Bronchial epithelial cell (primary cell): ENCODE measurements at regions not wholly inside any gene's neighbourhood (a gene's known extent, or its start where the extent isn't known, plus 50 kb on each side); places are given as distances from the start of the nearest gene placed in this dataset.

Source experiments
- DNase-seq: peaks from one replicate; pipeline ENCODE4 v3.0.0-alpha.2; 2010; ENCODE audit warnings: low read depth
- FAIRE-seq: peaks from 2 replicates; lab custom pipeline; 2011; peaks lifted over from hg19 to GRCh38; lab: Jason Lieb, UNC
- H3K27me3 ChIP-seq: 2 replicates; pipeline ENCODE4 v1.5.1; 2011; ENCODE audit warnings: low read length; ENCODE audit not compliant: control insufficient read depth, insufficient read depth
- H3K36me3 ChIP-seq: 2 replicates; pipeline ENCODE4 v1.5.1; 2011; ENCODE audit warnings: low read length; ENCODE audit not compliant: control insufficient read depth, insufficient read depth
- H3K4me3 ChIP-seq: 2 replicates; pipeline ENCODE4 v1.5.1; 2011; ENCODE audit warnings: mild to moderate bottlenecking, low read depth, low read length, control low read depth
- CTCF ChIP-seq: IDR thresholded peaks from 2 replicates; pipeline ENCODE4 v1.5.1; 2011; ENCODE audit warnings: mild to moderate bottlenecking, moderate library complexity, low read length, control low read depth, inconsistent platforms; ENCODE audit not compliant: insufficient read depth, severe bottlenecking

DNA sequence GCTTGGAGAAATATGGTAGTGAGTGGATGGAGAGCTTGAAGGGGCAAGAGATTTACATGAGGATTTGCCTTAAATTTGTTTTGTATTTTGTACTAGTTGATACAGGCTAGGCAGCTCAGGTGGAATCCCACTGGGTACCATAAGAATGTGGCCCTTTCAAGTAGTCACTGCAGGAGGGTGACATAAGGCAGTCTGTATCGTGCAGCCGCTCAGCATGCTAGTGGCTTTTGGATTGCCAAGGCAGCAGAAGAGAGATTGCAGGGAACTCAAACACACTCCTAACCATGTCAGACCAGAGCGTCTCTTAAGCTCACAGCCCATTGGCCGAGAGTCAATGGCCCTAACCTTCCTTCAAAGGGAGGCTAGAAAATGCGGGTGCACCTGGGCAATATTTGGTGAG is 420.0 kb downstream of the ADGRL2 start:
- DNase-seq (no peak), FAIRE-seq (no peak)
- H3K27me3 ChIP-seq = no peaks in the 10 kb centered on the region
- no peak overlapping the region for H3K4me3 ChIP-seq
- no peak for TF ChIP-seq CTCF
- H3K36me3 ChIP-seq = no peaks in the 10 kb centered on the region

GRCh38 chr1:82219841-82220240 is 419.1 kb downstream of the ADGRL2 start:
- Histone ChIP-seq H3K27me3 (no peaks in the 10 kb centered on the region), H3K36me3 (no peaks in the 10 kb centered on the region), H3K4me3 (no peak overlapping the region)
- no peak for TF ChIP-seq CTCF
- DNase-seq (no peak), FAIRE-seq (no peak)

GRCh38 chr1:82218846-82219245 is 418.1 kb downstream of the ADGRL2 start:
- no peaks in the 10 kb centered on the region for H3K27me3 ChIP-seq
- no peak overlapping the region for H3K4me3 ChIP-seq
- DNase-seq (no peak), FAIRE-seq (no peak)
- no peaks in the 10 kb centered on the region for H3K36me3 ChIP-seq
- no peak for TF ChIP-seq CTCF

DNA sequence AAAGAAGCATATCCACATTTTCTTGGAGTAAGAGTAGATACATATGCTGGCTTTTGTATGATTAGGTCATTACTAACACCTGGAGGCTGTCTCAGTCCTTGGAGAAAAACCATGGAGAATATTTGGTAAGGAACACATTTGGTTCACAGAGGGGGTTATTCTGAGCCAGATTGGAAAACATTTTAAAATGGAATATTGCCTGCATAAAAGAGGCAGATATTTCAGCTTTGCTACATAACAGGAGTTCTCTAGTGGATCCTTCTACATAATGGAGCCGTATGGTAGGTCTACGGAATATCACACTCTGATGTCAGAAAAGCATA is 415.1 kb downstream of the ADGRL2 start:
- H3K36me3 ChIP-seq = no peaks in the 10 kb centered on the region
- DNase-seq (no peak), FAIRE-seq (no peak)
- H3K27me3 ChIP-seq = no peaks in the 10 kb centered on the region
- no peak for TF ChIP-seq CTCF
- no peak overlapping the region for H3K4me3 ChIP-seq

DNA sequence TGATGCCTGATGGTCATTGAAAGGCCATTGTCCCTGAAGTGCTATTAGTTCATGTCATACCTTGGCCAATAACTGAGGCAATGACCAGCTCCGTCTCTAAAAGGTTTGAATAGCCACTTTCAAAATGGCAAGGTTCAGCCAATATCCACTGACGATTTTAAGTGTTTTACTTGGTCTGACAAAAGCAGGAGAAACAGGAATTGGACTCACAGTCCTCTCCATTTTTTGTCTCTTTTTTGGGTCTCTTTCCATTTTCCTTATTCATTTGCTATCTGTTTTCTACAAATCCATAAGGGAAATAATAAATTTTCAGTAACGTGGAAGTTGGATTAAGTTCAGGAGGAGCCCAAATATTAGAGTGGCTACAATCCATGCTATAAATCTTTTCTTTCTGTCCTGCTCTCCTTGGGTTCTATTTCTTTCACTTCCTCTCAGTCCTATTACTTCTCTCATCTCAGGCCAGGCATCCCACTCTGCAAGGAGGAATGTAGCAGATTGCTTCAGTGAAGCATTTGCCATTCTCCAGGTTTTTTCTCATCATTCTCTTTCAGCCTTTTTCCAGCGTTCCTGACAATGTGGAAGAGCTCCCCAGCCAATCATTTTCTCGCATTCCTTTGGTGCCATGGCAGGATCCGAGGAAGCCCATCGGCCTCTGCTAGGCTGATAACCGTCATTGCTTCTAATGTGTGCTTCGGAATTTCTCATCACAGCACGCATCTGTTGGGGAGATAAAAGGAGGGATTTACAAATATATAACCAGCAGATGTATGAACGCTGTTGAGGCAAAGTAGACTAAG is 414.5 kb downstream of the ADGRL2 start:
- DNase-seq (no peak), FAIRE-seq (no peak)
- TF ChIP-seq CTCF = no peak

DNA sequence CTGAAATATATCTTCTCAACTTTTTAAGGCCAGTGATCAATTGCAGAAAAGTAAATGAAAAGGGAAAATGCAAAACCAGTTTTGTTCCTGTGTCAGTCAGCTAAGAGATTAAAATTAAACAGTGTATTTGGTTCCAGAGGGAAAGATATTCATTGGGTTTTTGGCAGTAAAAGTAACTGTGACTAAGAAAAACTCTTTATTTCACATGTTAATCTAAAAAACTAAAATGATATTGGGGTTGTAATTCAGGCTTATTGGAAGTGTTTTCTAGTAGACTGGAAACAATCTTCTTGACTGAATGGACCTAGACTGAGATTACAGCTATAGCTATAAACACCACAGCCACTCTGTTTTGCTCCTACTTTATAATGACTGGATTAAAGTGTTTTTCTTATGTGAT is 413.9 kb downstream of the ADGRL2 start:
- Histone ChIP-seq H3K27me3 (no peaks in the 10 kb centered on the region), H3K4me3 (no peak overlapping the region), H3K36me3 (no peaks in the 10 kb centered on the region)
- TF ChIP-seq CTCF = no peak
- FAIRE-seq = no peak
- no peak for DNase-seq

More for the DNA sequence above, 414.5 kb downstream of the ADGRL2 start:
- H3K4me3 ChIP-seq = no peak overlapping the region
- H3K36me3 ChIP-seq = no peaks in the 10 kb centered on the region
- H3K27me3 ChIP-seq = no peaks in the 10 kb centered on the region
